ENCODE measurements at regions not wholly inside any gene's neighbourhood (a gene's known extent, or its start where the extent isn't known, plus 50 kb on each side); places are given as distances from the start of the nearest gene placed in this dataset.

DNA sequence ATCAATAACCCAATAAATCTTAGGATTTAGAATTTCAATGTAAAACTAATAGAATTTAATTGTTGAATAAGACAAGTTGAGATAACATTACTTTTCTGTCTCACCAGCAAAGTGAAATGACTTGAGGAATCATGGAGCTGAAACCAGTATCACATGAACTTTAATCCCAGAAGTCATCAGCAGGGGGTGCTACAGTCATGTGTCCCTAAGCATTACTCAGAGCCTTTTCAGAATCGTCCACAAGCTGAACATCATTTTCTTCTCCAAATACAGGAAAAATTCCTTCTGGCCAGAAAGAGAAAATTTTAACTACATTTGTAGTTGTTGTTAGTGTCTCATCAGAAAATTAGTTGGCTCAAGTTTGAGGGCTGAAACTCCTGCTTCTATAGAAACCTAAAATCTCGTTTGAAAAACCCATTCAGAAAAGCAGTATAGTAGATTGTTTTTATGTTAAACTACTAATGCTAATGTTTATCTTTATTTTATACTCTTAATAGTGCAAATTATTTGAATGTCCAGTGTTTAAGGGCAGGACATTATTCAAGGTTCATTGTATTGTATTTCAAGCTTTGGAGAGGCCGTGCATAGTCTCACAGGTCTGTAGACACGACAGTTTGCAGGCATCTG, 384.1 kb downstream of the PLOD2 start:
- DNase-seq (ENCODE audit: low read depth), result peak; percentile 69
- FAIRE-seq, result no peak
- TF ChIP-seq, protein P1, sequence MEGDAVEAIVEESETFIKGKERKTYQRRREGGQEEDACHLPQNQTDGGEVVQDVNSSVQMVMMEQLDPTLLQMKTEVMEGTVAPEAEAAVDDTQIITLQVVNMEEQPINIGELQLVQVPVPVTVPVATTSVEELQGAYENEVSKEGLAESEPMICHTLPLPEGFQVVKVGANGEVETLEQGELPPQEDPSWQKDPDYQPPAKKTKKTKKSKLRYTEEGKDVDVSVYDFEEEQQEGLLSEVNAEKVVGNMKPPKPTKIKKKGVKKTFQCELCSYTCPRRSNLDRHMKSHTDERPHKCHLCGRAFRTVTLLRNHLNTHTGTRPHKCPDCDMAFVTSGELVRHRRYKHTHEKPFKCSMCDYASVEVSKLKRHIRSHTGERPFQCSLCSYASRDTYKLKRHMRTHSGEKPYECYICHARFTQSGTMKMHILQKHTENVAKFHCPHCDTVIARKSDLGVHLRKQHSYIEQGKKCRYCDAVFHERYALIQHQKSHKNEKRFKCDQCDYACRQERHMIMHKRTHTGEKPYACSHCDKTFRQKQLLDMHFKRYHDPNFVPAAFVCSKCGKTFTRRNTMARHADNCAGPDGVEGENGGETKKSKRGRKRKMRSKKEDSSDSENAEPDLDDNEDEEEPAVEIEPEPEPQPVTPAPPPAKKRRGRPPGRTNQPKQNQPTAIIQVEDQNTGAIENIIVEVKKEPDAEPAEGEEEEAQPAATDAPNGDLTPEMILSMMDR (IDR thresholded peaks at IDR 0.05; ENCODE audit: insufficient read depth, low read length, severe bottlenecking), result peak; percentile 62
- Histone ChIP-seq H3K4me3 (ENCODE audit: low read depth, low read length) (no peak overlapping the region), H3K27me3 (ENCODE audit: control insufficient read depth, insufficient read depth, low read length) (no peaks in the 10 kb centered on the region), H3K36me3 (ENCODE audit: control insufficient read depth, insufficient read depth, low read length) (no peaks in the 10 kb centered on the region)

DNA sequence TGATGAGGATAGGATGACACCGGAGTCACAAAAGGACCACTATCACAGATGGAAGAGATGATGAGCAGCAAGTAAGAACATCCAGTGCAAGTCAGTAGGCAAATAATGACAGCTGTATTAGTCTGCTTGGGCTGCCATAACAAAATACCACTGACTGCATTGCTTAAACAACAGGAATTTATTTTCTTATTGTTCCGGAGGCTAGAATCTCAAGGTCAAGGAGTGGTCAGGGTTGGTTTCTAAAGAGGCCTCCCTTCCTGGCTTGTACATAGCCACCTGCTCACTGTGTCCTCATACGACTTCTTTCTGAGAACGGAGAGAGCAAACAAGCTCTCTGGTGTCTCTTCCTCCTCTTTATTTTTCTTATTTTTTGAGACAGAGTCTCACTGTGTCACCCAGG, 380.7 kb downstream of the PLOD2 start:
- TF ChIP-seq, protein P1 (IDR thresholded peaks at IDR 0.05; ENCODE audit: insufficient read depth, low read length, severe bottlenecking), result no peak
- FAIRE-seq, result no peak

DNA sequence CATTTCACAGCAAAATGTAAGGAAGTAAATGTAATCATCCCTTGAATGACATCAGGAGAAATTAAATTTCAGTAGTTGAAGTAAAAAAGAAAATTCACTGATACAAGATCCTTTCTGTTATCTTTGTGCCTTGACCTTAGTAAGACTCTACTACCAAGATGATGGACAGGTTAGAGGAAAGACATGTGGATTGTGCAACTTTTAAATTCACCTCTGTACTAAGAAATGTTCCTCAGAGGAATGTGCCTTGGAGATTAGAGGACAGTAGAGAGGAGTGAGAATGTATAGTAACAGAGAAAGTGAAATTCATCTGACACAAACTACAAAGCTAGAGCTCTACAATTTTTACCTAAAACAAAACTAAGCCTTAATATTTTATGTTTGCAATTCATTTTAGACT, 375.3 kb downstream of the PLOD2 start:
- Histone ChIP-seq H3K4me3 (ENCODE audit: low read depth, low read length) (no peak overlapping the region), H3K36me3 (ENCODE audit: control insufficient read depth, insufficient read depth, low read length) (no peaks in the 10 kb centered on the region), H3K27me3 (ENCODE audit: control insufficient read depth, insufficient read depth, low read length) (peaks cover 3% of the 10 kb centered on the region)
- no peak for DNase-seq (ENCODE audit: low read depth)
- TF ChIP-seq, protein P1 (IDR thresholded peaks at IDR 0.05; ENCODE audit: insufficient read depth, low read length, severe bottlenecking), result no peak
- FAIRE-seq, result no peak

More for the DNA sequence above, 380.7 kb downstream of the PLOD2 start:
- Histone ChIP-seq H3K36me3 (ENCODE audit: control insufficient read depth, insufficient read depth, low read length) (no peaks in the 10 kb centered on the region), H3K27me3 (ENCODE audit: control insufficient read depth, insufficient read depth, low read length) (no peaks in the 10 kb centered on the region), H3K4me3 (ENCODE audit: low read depth, low read length) (no peak overlapping the region)
- DNase-seq (ENCODE audit: low read depth), result no peak

DNA sequence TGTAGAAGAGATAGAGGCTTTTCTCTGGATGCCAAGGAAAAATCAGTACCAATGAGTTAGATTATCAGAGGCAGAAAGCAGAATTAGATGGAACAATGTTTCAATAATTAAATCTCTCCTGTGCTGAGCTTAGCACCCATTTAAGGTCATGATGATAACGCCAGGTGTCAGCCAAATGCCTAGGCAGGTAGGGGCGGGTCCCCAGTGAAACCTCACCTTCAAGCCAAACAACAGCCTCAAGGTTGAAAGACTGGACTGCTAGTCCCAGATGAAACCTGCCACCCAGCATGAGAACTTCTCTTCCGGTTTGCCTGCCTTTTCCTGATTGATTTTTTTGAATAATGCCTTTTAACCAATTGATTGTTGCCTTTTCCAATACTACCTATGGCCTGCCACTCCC, 363.0 kb downstream of the PLOD2 start:
- DNase-seq (ENCODE audit: low read depth), result peak; percentile 7
- TF ChIP-seq, protein P1 (IDR thresholded peaks at IDR 0.05; ENCODE audit: insufficient read depth, low read length, severe bottlenecking), result no peak

DNA sequence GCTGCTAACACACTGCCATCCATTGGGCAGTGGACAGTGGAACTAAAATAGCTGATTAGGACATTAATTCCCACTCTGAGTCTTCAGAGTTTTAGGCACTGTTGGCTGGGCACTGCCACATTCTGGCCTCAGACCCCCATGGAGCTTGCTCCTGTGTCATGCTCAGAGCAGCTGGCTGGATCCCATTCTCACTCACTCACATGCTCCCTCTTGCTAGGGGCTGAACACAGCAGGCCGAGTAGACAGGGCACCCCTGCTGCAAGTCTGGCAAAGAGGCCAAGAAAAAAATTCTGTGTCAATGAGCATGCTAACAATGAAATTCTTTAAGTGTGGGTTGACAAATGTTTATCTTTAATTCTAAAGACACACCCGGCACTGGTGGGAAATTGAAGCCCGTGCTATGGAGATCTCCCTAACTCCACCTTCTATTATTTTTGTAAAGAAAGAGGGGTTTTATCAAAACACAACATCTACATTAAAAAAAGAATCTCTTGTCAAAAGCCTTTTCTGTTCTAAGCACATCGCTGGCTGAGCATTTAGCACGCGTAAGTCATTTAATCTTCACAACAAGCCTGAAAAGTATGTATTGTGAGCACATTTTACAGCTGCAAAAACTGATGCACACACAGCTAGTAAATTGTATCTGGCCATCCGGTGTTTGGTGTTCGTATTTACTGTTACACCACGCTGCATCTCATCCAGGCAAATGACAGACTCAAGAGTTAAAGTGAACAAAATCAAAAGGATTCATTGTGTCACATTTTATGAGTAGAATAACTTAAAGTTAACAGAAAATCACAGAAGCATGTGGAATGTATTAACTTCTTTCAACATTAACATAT, 362.1 kb downstream of the PLOD2 start:
- DNase-seq (ENCODE audit: low read depth), result no peak
- FAIRE-seq, result no peak
- Histone ChIP-seq H3K36me3 (ENCODE audit: control insufficient read depth, insufficient read depth, low read length) (no peaks in the 10 kb centered on the region), H3K27me3 (ENCODE audit: control insufficient read depth, insufficient read depth, low read length) (no peaks in the 10 kb centered on the region), H3K4me3 (ENCODE audit: low read depth, low read length) (no peak overlapping the region)
- TF ChIP-seq, protein P1 (IDR thresholded peaks at IDR 0.05; ENCODE audit: insufficient read depth, low read length, severe bottlenecking), result no peak

More for the DNA sequence above, 363.0 kb downstream of the PLOD2 start:
- Histone ChIP-seq H3K36me3 (ENCODE audit: control insufficient read depth, insufficient read depth, low read length) (no peaks in the 10 kb centered on the region), H3K27me3 (ENCODE audit: control insufficient read depth, insufficient read depth, low read length) (no peaks in the 10 kb centered on the region), H3K4me3 (ENCODE audit: low read depth, low read length) (no peak overlapping the region)
- FAIRE-seq, result no peak
